CD4-positive, CD25-positive, alpha-beta regulatory T cell (primary cell): ENCODE measurements at regions not wholly inside any gene's neighbourhood (a gene's known extent, or its start where the extent isn't known, plus 50 kb on each side); places are given as distances from the start of the nearest gene placed in this dataset.

Source experiments
- ATAC-seq, 2 donors: fragments of 150-1000 bp; cut with Tn5 transposase; one replicate each; pipeline ENCODE4 v1.10.0; 2021; ENCODE audit warnings: low read depth in 2 of 2, moderate number of reproducible peaks in 2 of 2, moderate library complexity in 1 of 2
- DNase-seq, 3 donors: peaks; one replicate each; pipeline versions ENCODE4 v3.0.0 to v3.0.0-alpha.2; 2012 to 2022; ENCODE audit warnings: mixed read lengths in 1 of 3
- H3K27ac ChIP-seq: one replicate; pipeline ENCODE4 v1.7.0; 2013; ENCODE audit warnings: mild to moderate bottlenecking, low read length; ENCODE audit not compliant: insufficient read depth, poor library complexity, severe bottlenecking
- H3K27me3 ChIP-seq: one replicate; pipeline ENCODE4 v1.7.0; 2013; ENCODE audit warnings: low read length; ENCODE audit not compliant: control insufficient read depth, insufficient read depth
- H3K36me3 ChIP-seq: one replicate; pipeline ENCODE4 v1.7.0; 2013; ENCODE audit warnings: mild to moderate bottlenecking, low read length, moderate library complexity; ENCODE audit not compliant: control insufficient read depth, insufficient read depth
- H3K4me1 ChIP-seq: 2 replicates; pipeline ENCODE4 v1.7.0; 2013; ENCODE audit warnings: mild to moderate bottlenecking, low read length; ENCODE audit not compliant: insufficient read depth, control insufficient read depth, poor library complexity, severe bottlenecking
- H3K4me3 ChIP-seq: one replicate; pipeline ENCODE4 v1.7.0; 2013; ENCODE audit warnings: low read depth, mild to moderate bottlenecking, low read length, moderate library complexity
- H3K9me3 ChIP-seq, 2 experiments: 1 replicate in 1 of 2; 2 replicates in 1 of 2; pipeline ENCODE4 v1.7.0; 2013; ENCODE audit warnings: low read length in 2 of 2, mild to moderate bottlenecking in 1 of 2, moderate library complexity in 1 of 2; ENCODE audit not compliant: control insufficient read depth in 2 of 2
- H3K27ac Mint-ChIP-seq, 3 donors: one replicate each; pipeline ENCODE4 v1.8.0; 2020 to 2022; ENCODE audit warnings: mild to moderate bottlenecking in 3 of 3, mixed read lengths in 3 of 3, moderate library complexity in 2 of 3
- H3K27me3 Mint-ChIP-seq: one replicate; pipeline ENCODE4 v1.8.0; 2022; ENCODE audit warnings: mild to moderate bottlenecking, mixed read lengths
- H3K36me3 Mint-ChIP-seq: one replicate; pipeline ENCODE4 v1.8.0; 2020; ENCODE audit warnings: mixed read lengths
- H3K4me1 Mint-ChIP-seq, 4 donors: one replicate each; pipeline ENCODE4 v1.8.0; 2020 to 2022; ENCODE audit warnings: mixed read lengths in 4 of 4, mild to moderate bottlenecking in 1 of 4
- H3K4me3 Mint-ChIP-seq, 4 donors: one replicate each; pipeline ENCODE4 v1.8.0; 2020 to 2022; ENCODE audit warnings: mild to moderate bottlenecking in 4 of 4, mixed read lengths in 4 of 4, moderate library complexity in 3 of 4
- H3K9me3 Mint-ChIP-seq, 7 donors: one replicate each; pipeline ENCODE4 v1.8.0; 2020 to 2022; ENCODE audit warnings: mixed read lengths in 7 of 7, mild to moderate bottlenecking in 3 of 7, moderate library complexity in 2 of 7

- Mint-ChIP-seq H3K4me1 (no peaks in the 10 kb centered on the region), H3K9me3 (peaks cover 0 to 29% (median 6%) of the 10 kb centered on the region in 7 donors), H3K36me3 (no peaks in the 10 kb centered on the region), H3K4me3 (no peak overlapping the region), H3K27ac (no peak overlapping the region), H3K27me3 (no peaks in the 10 kb centered on the region)
- H3K27ac ChIP-seq: no peak overlapping the region
- no peak for ATAC-seq
- no peaks in the 10 kb centered on the region for H3K4me1 ChIP-seq
- H3K27me3 ChIP-seq: no peaks in the 10 kb centered on the region
- peaks cover 2 to 6% of the 10 kb centered on the region in 2 experiments for H3K9me3 ChIP-seq
- no peak overlapping the region for H3K4me3 ChIP-seq
- DNase-seq: no peak
- H3K36me3 ChIP-seq: no peaks in the 10 kb centered on the region
Observed at GRCh38 chr13:65763811-65764210, 1466.3 kb downstream of the PCDH9 start.

GRCh38 chr13:65762012-65762411 is 1468.1 kb downstream of the PCDH9 start:
- H3K9me3 Mint-ChIP-seq: peaks cover 0 to 34% (median 9%) of the 10 kb centered on the region in 7 donors
- DNase-seq: no peak
- no peaks in the 10 kb centered on the region for H3K36me3 Mint-ChIP-seq
- Histone ChIP-seq H3K27me3 (no peaks in the 10 kb centered on the region), H3K27ac (no peak overlapping the region), H3K9me3 (peaks cover 2 to 23% of the 10 kb centered on the region in 2 experiments), H3K4me1 (no peaks in the 10 kb centered on the region), H3K4me3 (no peak overlapping the region), H3K36me3 (no peaks in the 10 kb centered on the region)
- no peak for ATAC-seq
- H3K4me1 Mint-ChIP-seq: no peaks in the 10 kb centered on the region
- H3K27me3 Mint-ChIP-seq: no peaks in the 10 kb centered on the region
- H3K4me3 Mint-ChIP-seq: no peak overlapping the region
- no peak overlapping the region for H3K27ac Mint-ChIP-seq

- Histone ChIP-seq H3K4me1 (no peaks in the 10 kb centered on the region), H3K36me3 (no peaks in the 10 kb centered on the region), H3K27ac (no peak overlapping the region), H3K9me3 (peaks cover 2 to 35% of the 10 kb centered on the region in 2 experiments), H3K4me3 (no peak overlapping the region), H3K27me3 (no peaks in the 10 kb centered on the region)
- ATAC-seq (no peak), DNase-seq (no peak)
- Mint-ChIP-seq H3K4me3 (no peak overlapping the region), H3K27ac (no peak overlapping the region), H3K36me3 (no peaks in the 10 kb centered on the region), H3K27me3 (no peaks in the 10 kb centered on the region), H3K9me3 (peaks cover 0 to 43% (median 8%) of the 10 kb centered on the region in 7 donors), H3K4me1 (no peaks in the 10 kb centered on the region)
Observed at GRCh38 chr13:65756071-65756671, 1474.0 kb downstream of the PCDH9 start.

- no peak overlapping the region for H3K4me3 ChIP-seq
- H3K4me1 ChIP-seq: no peaks in the 10 kb centered on the region
- peaks cover 0 to 16% of the 10 kb centered on the region in 2 experiments for H3K9me3 ChIP-seq
- no peaks in the 10 kb centered on the region for H3K36me3 ChIP-seq
- Mint-ChIP-seq H3K9me3 (peaks cover 0 to 28% (median 10%) of the 10 kb centered on the region in 7 donors), H3K4me1 (no peaks in the 10 kb centered on the region), H3K27ac (no peak overlapping the region), H3K4me3 (no peak overlapping the region), H3K36me3 (no peaks in the 10 kb centered on the region), H3K27me3 (no peaks in the 10 kb centered on the region)
- H3K27ac ChIP-seq: no peak overlapping the region
- H3K27me3 ChIP-seq: no peaks in the 10 kb centered on the region
- ATAC-seq (no peak), DNase-seq (no peak)
Observed at GRCh38 chr13:65748227-65748626, 1481.9 kb downstream of the PCDH9 start.

GRCh38 chr13:65746406-65746921 is 1483.7 kb downstream of the PCDH9 start:
- Mint-ChIP-seq H3K4me3 (no peak overlapping the region), H3K27ac (no peak overlapping the region), H3K36me3 (no peaks in the 10 kb centered on the region), H3K4me1 (no peaks in the 10 kb centered on the region), H3K27me3 (no peaks in the 10 kb centered on the region), H3K9me3 (peaks cover 5 to 22% (median 10%) of the 10 kb centered on the region in 7 donors)
- Histone ChIP-seq H3K27ac (no peak overlapping the region), H3K36me3 (no peaks in the 10 kb centered on the region), H3K27me3 (no peaks in the 10 kb centered on the region), H3K4me1 (no peaks in the 10 kb centered on the region), H3K4me3 (no peak overlapping the region), H3K9me3 (peaks cover 0 to 9% of the 10 kb centered on the region in 2 experiments)
- DNase-seq (no peak), ATAC-seq (no peak)

GRCh38 chr13:65744836-65745235 is 1485.3 kb downstream of the PCDH9 start:
- Histone ChIP-seq H3K27ac (no peak overlapping the region), H3K36me3 (no peaks in the 10 kb centered on the region), H3K9me3 (peaks cover 0 to 9% of the 10 kb centered on the region in 2 experiments), H3K4me1 (no peaks in the 10 kb centered on the region), H3K27me3 (no peaks in the 10 kb centered on the region), H3K4me3 (no peak overlapping the region)
- DNase-seq (no peak), ATAC-seq (no peak)
- Mint-ChIP-seq H3K9me3 (peaks cover 5 to 19% (median 9%) of the 10 kb centered on the region in 7 donors), H3K4me3 (no peak overlapping the region), H3K27ac (no peak overlapping the region), H3K27me3 (no peaks in the 10 kb centered on the region), H3K4me1 (no peaks in the 10 kb centered on the region), H3K36me3 (no peaks in the 10 kb centered on the region)

- Mint-ChIP-seq H3K27ac (no peak overlapping the region), H3K36me3 (no peaks in the 10 kb centered on the region), H3K4me3 (no peak overlapping the region), H3K27me3 (no peaks in the 10 kb centered on the region), H3K4me1 (no peaks in the 10 kb centered on the region), H3K9me3 (peaks cover 0 to 30% (median 8%) of the 10 kb centered on the region in 7 donors)
- Histone ChIP-seq H3K27me3 (no peaks in the 10 kb centered on the region), H3K9me3 (peaks cover 3 to 12% of the 10 kb centered on the region in 2 experiments), H3K27ac (no peak overlapping the region), H3K4me3 (no peak overlapping the region), H3K36me3 (no peaks in the 10 kb centered on the region), H3K4me1 (no peaks in the 10 kb centered on the region)
- no peak for DNase-seq
- ATAC-seq: no peak
Observed at GRCh38 chr13:65733110-65733509, 1497.0 kb downstream of the PCDH9 start.

GRCh38 chr13:65727070-65727469 is 1503.1 kb downstream of the PCDH9 start:
- DNase-seq: no peak
- no peak overlapping the region for H3K27ac ChIP-seq
- H3K9me3 ChIP-seq: peaks cover 0 to 3% of the 10 kb centered on the region in 2 experiments
- peaks cover 2 to 23% (median 4%) of the 10 kb centered on the region in 7 donors for H3K9me3 Mint-ChIP-seq
- no peaks in the 10 kb centered on the region for H3K27me3 Mint-ChIP-seq
- H3K36me3 Mint-ChIP-seq: no peaks in the 10 kb centered on the region
- no peaks in the 10 kb centered on the region for H3K36me3 ChIP-seq
- no peak overlapping the region for H3K4me3 Mint-ChIP-seq
- no peaks in the 10 kb centered on the region for H3K4me1 ChIP-seq
- no peak for ATAC-seq
- no peaks in the 10 kb centered on the region for H3K4me1 Mint-ChIP-seq
- no peaks in the 10 kb centered on the region for H3K27me3 ChIP-seq
- no peak overlapping the region for H3K27ac Mint-ChIP-seq
- no peak overlapping the region for H3K4me3 ChIP-seq
